GM12891 (cell line): ENCODE measurements at regions not wholly inside any gene's neighbourhood (a gene's known extent, or its start where the extent isn't known, plus 50 kb on each side); places are given as distances from the start of the nearest gene placed in this dataset.
"Not testable (repeated sequence)": the region's sequence is repeated elsewhere in the genome, so short reads cannot be mapped to it uniquely, and the experiment has no call there.

Experiments
- DNase-seq: peaks from one replicate; pipeline ENCODE4 v3.0.0; 2011; ENCODE audit warnings: low spot score; ENCODE audit not compliant: insufficient read length
- FAIRE-seq: peaks from 2 replicates; lab custom pipeline; 2011; peaks lifted over from hg19 to GRCh38; lab: Jason Lieb, UNC
- PAX5 ChIP-seq: IDR thresholded peaks from 2 replicates; pipeline ENCODE4 v1.6.1; 2011; ENCODE audit warnings: low read length, moderate library complexity, mild to moderate bottlenecking; ENCODE audit not compliant: insufficient read depth, severe bottlenecking
- POLR2A ChIP-seq: IDR thresholded peaks from 2 replicates; pipeline ENCODE4 v1.6.1; 2011; ENCODE audit warnings: low read depth, low read length, control low read depth
- POLR2AphosphoS5 ChIP-seq: IDR thresholded peaks from 2 replicates; pipeline ENCODE4 v1.6.1; 2011; ENCODE audit warnings: low read depth, low read length, control low read depth
- POU2F2 ChIP-seq: IDR thresholded peaks from 2 replicates; pipeline ENCODE4 v1.6.1; 2011; ENCODE audit warnings: low read depth, mild to moderate bottlenecking, control low read depth, low read length, moderate library complexity
- SPI1 ChIP-seq: IDR thresholded peaks from 2 replicates; pipeline ENCODE4 v1.6.1; 2011; ENCODE audit warnings: low read depth, low read length, control low read depth
- TAF1 ChIP-seq: IDR thresholded peaks from 2 replicates; pipeline ENCODE4 v1.6.1; 2011; ENCODE audit warnings: low read depth, low read length, control low read depth

DNA sequence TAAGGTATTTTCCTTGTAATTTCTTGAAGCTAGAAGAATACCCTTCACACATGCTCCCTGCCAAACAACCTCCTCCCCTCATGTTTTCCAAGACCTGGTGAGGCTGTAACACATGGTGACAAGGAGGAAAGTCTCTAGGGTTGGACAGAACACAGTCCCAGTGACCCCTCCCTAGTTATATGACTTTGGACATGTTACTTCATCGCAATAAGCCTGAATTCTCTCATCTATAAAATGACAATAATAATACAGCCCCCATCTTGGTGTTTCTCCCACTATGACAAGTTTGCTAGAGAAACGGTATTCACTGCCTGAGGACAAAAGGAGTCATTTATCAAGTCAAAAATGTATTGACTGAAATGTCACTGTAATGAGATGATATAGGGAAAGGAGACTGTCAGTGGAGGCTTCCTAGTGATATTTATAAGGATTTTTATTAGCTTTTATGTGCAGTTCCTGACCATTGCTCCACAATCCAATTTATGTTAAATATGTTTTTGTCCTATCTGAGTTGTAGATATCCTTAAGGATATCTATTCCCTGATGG, 464.4 kb downstream of the SUCLG1 start:
- DNase-seq (no peak), FAIRE-seq (no peak)
- TF ChIP-seq PAX5 (no peak), POLR2AphosphoS5 (no peak), TAF1 (no peak), SPI1 (no peak), POLR2A (no peak), POU2F2 (no peak)

DNA sequence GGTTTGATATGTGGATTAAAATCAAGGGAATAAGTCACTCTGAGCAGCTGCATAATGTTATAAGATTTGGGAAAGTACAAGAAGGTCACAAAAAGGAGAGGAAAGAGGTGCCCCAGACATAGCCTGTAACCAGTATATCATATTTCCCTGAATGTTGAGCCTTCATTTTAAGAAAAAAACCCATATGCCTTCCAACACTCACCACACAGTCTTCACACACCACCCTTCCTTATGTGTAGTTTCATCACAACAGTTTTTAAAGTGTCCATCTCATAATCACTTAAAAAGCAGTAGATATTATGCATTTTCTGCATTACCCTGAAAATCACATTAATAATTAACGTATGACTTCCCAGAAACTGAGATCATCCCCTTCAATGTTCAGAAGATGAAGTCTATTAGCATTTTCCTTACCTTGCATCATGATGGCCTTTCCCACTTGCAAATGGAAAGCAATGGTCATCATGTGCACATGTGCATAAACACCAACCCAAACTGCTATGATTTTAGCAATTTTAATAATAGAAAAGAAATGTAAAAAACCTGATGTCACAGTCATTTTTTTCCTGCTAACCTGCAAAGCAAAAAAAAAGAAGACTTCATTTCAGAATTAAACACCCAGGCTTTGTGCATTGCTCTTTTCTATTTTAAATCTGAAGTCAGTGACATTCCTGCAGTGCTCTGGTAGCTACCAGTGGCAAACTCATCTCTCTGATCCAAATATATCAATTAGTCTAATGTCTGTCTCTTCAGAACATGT, 465.0 kb downstream of the SUCLG1 start:
- no peak for FAIRE-seq
- DNase-seq = no peak
- TF ChIP-seq SPI1 = no peak
- no peak for TF ChIP-seq PAX5
- TF ChIP-seq TAF1 = no peak
- TF ChIP-seq POLR2A = no peak
- no peak for TF ChIP-seq POU2F2
- TF ChIP-seq POLR2AphosphoS5 = no peak

DNA sequence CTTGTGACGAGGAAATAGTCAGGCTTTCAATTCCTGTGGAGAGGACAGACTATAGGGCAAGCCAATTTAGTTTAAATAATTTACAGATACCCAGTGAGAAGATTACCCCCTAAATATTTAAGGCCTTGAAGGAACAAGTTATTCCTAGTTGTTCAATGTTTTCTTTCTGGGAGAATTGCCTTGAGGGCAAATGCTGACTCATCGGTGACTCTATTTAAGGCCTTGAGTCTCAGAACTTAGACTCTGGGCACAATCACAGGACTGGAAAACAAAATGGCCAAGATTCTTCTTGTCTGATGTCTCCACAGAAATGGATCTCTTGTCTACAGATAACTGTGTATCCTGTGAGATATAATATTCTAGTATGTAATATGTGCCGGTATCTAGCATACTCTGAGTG, 467.1 kb downstream of the SUCLG1 start:
- no peak for DNase-seq
- TF ChIP-seq SPI1 (no peak), TAF1 (no peak), POU2F2 (no peak), PAX5 (no peak), POLR2AphosphoS5 (no peak), POLR2A (no peak)
- FAIRE-seq = no peak

GRCh38 chr2:83990636-83991035, 468.4 kb downstream of the SUCLG1 start:
- TF ChIP-seq PAX5 (no peak), SPI1 (no peak), POU2F2 (no peak), POLR2AphosphoS5 (no peak), TAF1 (no peak), POLR2A (no peak)
- FAIRE-seq (no peak), DNase-seq (no peak)

DNA sequence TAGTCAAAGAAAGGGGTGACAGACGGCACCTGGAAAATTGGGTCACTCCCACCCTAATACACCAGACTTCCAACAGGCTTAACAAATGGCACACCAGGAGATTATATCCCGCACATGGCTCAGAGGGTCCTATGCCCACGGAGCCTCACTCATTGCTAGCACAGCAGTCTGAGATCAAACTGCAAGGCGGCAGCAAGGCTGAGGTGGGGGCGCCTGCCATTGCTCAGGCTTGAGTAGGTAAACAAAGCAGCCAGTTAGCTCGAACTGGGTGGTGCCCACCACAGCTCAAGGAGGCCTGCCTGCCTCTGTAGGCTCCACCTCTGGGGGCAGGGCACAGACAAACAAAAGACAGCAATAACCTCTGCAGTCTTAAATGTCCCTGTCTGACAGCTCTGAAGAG, 482.5 kb downstream of the SUCLG1 start:
- FAIRE-seq, DNase-seq: not testable (repeated sequence)

GRCh38 chr2:83972128-83972527, 487.0 kb downstream of the SUCLG1 start:
- no peak for DNase-seq
- no peak for TF ChIP-seq PAX5
- no peak for TF ChIP-seq SPI1
- no peak for TF ChIP-seq POLR2AphosphoS5
- no peak for TF ChIP-seq POU2F2
- no peak for TF ChIP-seq TAF1
- TF ChIP-seq POLR2A = no peak
- FAIRE-seq = no peak

DNA sequence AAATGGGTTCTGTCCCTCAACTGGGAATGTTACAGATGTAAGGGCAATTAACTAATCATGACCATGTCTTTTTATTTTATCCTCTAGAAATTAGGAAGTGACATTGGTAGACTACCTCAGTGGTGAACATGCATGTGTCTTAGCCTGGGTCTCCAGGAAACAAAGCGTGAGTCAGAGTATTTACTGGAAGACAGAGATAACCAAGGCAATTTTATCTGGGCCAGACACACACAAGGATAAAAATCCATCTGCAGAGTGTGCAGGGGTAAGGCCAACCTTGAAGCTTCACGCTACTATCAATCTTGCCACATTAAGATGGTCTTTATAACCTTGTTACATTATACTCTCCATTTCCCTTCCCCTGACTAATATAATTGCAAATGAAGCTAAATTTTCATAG, 487.5 kb downstream of the SUCLG1 start:
- FAIRE-seq (no peak), DNase-seq (no peak)

GRCh38 chr2:83970217-83970929, 488.7 kb downstream of the SUCLG1 start:
- TF ChIP-seq TAF1 = no peak
- no peak for TF ChIP-seq POU2F2
- TF ChIP-seq POLR2AphosphoS5 = no peak
- no peak for TF ChIP-seq PAX5
- no peak for TF ChIP-seq SPI1
- TF ChIP-seq POLR2A = no peak
- DNase-seq (no peak), FAIRE-seq (no peak)

More for the DNA sequence above, 487.5 kb downstream of the SUCLG1 start:
- TF ChIP-seq POLR2A (no peak), PAX5 (no peak), SPI1 (no peak), POLR2AphosphoS5 (no peak), TAF1 (no peak), POU2F2 (no peak)

DNA sequence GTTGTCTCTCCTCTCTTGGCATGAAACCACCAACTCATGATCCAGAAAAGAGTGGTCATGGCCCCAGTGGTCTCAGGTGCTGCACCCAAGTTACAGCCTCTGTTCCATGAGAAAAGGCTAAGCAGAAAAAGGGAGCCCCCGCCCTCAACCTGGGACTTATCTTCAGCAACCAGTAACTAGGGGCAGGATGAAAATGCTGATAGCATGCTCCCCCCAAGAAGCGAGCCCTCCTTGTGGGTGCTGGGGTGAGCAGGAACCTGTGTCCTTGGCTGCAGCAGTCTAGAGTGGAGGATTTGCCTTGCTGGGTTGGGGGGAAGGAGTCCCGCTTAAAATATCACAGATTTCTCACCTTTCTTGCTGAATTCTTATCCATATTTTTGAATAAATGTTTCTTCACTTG, 490.0 kb downstream of the SUCLG1 start:
- TF ChIP-seq POLR2AphosphoS5 (no peak), PAX5 (no peak), SPI1 (no peak), POLR2A (no peak)
- DNase-seq (no peak), FAIRE-seq (no peak)

- FAIRE-seq (no peak), DNase-seq (no peak)
- TF ChIP-seq POU2F2 (no peak), SPI1 (no peak), POLR2A (no peak), TAF1 (no peak), PAX5 (no peak), POLR2AphosphoS5 (no peak)
These were observed 491.2 kb downstream of the SUCLG1 start for GRCh38 chr2:83967854-83968253.

DNA sequence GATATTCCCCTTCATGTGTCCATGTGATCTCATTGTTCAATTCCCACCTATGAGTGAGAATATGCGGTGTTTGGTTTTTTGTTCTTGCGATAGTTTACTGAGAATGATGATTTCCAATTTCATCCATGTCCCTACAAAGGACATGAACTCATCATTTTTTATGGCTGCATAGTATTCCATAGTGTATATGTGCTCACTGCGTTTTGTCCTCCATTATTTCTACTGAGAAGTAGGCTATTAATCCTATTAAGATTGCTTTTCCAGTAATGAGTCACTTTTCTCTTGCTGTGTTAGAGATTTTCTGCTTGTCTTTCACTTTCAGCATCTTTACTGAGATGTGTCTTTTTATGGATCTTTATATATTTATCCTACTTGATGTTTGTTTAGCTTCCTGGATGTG, 492.1 kb downstream of the SUCLG1 start:
- not testable (repeated sequence) for DNase-seq, FAIRE-seq
